H9 (cell line): ENCODE measurements at regions not wholly inside any gene's neighbourhood (a gene's known extent, or its start where the extent isn't known, plus 50 kb on each side); places are given as distances from the start of the nearest gene placed in this dataset.

Source experiments
- DNase-seq: peaks from one replicate; pipeline ENCODE4 v3.0.0-alpha.2; 2017
- H2AFZ ChIP-seq: one replicate; pipeline ENCODE4 v1.6.1; 2013; ENCODE audit warnings: mild to moderate bottlenecking, low read length, control low read depth, moderate library complexity
- H2AK5ac ChIP-seq: 2 replicates; pipeline ENCODE4 v1.6.1; 2013; ENCODE audit warnings: low read length, control low read depth, mixed read lengths; ENCODE audit not compliant: insufficient read length
- H2BK120ac ChIP-seq: one replicate; pipeline ENCODE4 v1.6.1; 2013; ENCODE audit warnings: low read depth, mild to moderate bottlenecking, low read length, control low read depth, inconsistent platforms; ENCODE audit not compliant: poor library complexity, severe bottlenecking
- H2BK12ac ChIP-seq: 2 replicates; pipeline ENCODE4 v1.6.1; 2013; ENCODE audit warnings: low read length, control low read depth, mixed read lengths, low read depth; ENCODE audit not compliant: insufficient read length
- H2BK15ac ChIP-seq: 2 replicates; pipeline ENCODE4 v1.6.1; 2013; ENCODE audit warnings: low read depth, low read length, control low read depth
- H2BK20ac ChIP-seq: one replicate; pipeline ENCODE4 v1.6.1; 2013; ENCODE audit warnings: low read depth, mild to moderate bottlenecking, low read length, control low read depth, inconsistent platforms; ENCODE audit not compliant: poor library complexity, severe bottlenecking
- H2BK5ac ChIP-seq: 2 replicates; pipeline ENCODE4 v1.6.1; 2013; ENCODE audit warnings: low read length, control low read depth, mixed read lengths; ENCODE audit not compliant: insufficient read length
- H3K14ac ChIP-seq: 2 replicates; pipeline ENCODE4 v1.6.1; 2013; ENCODE audit warnings: low read length, control low read depth; ENCODE audit not compliant: insufficient read depth
- H3K18ac ChIP-seq: 2 replicates; pipeline ENCODE4 v1.6.1; 2013; ENCODE audit warnings: low read depth, mild to moderate bottlenecking, mixed read lengths, low read length, control low read depth; ENCODE audit not compliant: insufficient read length
- H3K23ac ChIP-seq: 2 replicates; pipeline ENCODE4 v1.6.1; 2013; ENCODE audit warnings: low read length, control low read depth, mixed read lengths, low read depth; ENCODE audit not compliant: insufficient read length
- H3K23me2 ChIP-seq: 2 replicates; pipeline ENCODE4 v1.6.1; 2013; ENCODE audit warnings: low read depth, mild to moderate bottlenecking, mixed read lengths, low read length, control low read depth; ENCODE audit not compliant: insufficient read length, poor library complexity, severe bottlenecking
- H3K27ac ChIP-seq: 2 replicates; pipeline ENCODE4 v1.5.1; 2013; ENCODE audit warnings: low read length, control low read depth, mixed read lengths, low read depth; ENCODE audit not compliant: insufficient read length
- H3K27me3 ChIP-seq: 2 replicates; pipeline ENCODE4 v1.6.1; 2013; ENCODE audit warnings: low read length, control low read depth, inconsistent platforms; ENCODE audit not compliant: insufficient read depth
- H3K4ac ChIP-seq: 2 replicates; pipeline ENCODE4 v1.6.1; 2013; ENCODE audit warnings: low read depth, mild to moderate bottlenecking, control low read depth, inconsistent platforms, low read length, moderate library complexity
- H3K4me1 ChIP-seq: 2 replicates; pipeline ENCODE4 v1.6.1; 2013; ENCODE audit warnings: low read length, control low read depth, inconsistent platforms; ENCODE audit not compliant: insufficient read depth
- H3K4me2 ChIP-seq: 2 replicates; pipeline ENCODE4 v1.6.1; 2013; ENCODE audit warnings: low read length, control low read depth, mixed read lengths; ENCODE audit not compliant: insufficient read length, insufficient read depth
- H3K56ac ChIP-seq: 2 replicates; pipeline ENCODE4 v1.6.1; 2013; ENCODE audit warnings: low read depth, mild to moderate bottlenecking, mixed read lengths, low read length, control low read depth; ENCODE audit not compliant: insufficient read length
- H3K79me1 ChIP-seq: 2 replicates; pipeline ENCODE4 v1.6.1; 2013; ENCODE audit warnings: low read depth, mild to moderate bottlenecking, moderate library complexity, low read length, control low read depth, inconsistent platforms; ENCODE audit not compliant: insufficient read depth, poor library complexity, severe bottlenecking
- H3K79me2 ChIP-seq: 2 replicates; pipeline ENCODE4 v1.6.1; 2013; ENCODE audit warnings: low read length, control low read depth, inconsistent platforms; ENCODE audit not compliant: insufficient read depth
- H3K9ac ChIP-seq: 2 replicates; pipeline ENCODE4 v1.6.1; 2013; ENCODE audit warnings: low read length, control low read depth, mixed read lengths; ENCODE audit not compliant: insufficient read length; ENCODE audit errors: extremely low read depth
- H3K9me3 ChIP-seq: one replicate; pipeline ENCODE4 v1.6.1; 2013; ENCODE audit warnings: low read depth, low read length, inconsistent platforms; ENCODE audit not compliant: control insufficient read depth
- H3T11ph ChIP-seq: one replicate; pipeline ENCODE4 v1.6.1; 2013; ENCODE audit warnings: mild to moderate bottlenecking, low read length, control low read depth, inconsistent platforms
- H4K20me1 ChIP-seq: one replicate; pipeline ENCODE4 v1.6.1; 2013; ENCODE audit not compliant: control insufficient read depth, insufficient read length, insufficient read depth
- H4K5ac ChIP-seq: 2 replicates; pipeline ENCODE4 v1.6.1; 2013; ENCODE audit warnings: low read depth, mild to moderate bottlenecking, mixed read lengths, low read length, control low read depth; ENCODE audit not compliant: insufficient read length
- H4K8ac ChIP-seq: replicated peaks from 2 replicates; pipeline ENCODE4 v1.6.1; 2013; ENCODE audit warnings: low read length, control low read depth, mixed read lengths, low read depth; ENCODE audit not compliant: insufficient read length
- H4K91ac ChIP-seq: 2 replicates; pipeline ENCODE4 v1.6.1; 2013; ENCODE audit warnings: low read depth, mild to moderate bottlenecking, moderate library complexity, mixed read lengths, low read length, control low read depth; ENCODE audit not compliant: insufficient read length
- H3K27ac Mint-ChIP-seq, 3 experiments: 2 replicates in 2 of 3; 3 replicates in 1 of 3; pipeline ENCODE4 v1.8.0; 2020 to 2021; ENCODE audit warnings: mixed read lengths in 3 of 3, mild to moderate bottlenecking in 1 of 3, moderate library complexity in 1 of 3
- H3K27me3 Mint-ChIP-seq: 2 replicates; pipeline ENCODE4 v1.8.0; 2021; ENCODE audit warnings: low read depth, mild to moderate bottlenecking, moderate library complexity, mixed read lengths
- H3K36me3 Mint-ChIP-seq, 3 experiments: 2 replicates in 2 of 3; 3 replicates in 1 of 3; pipeline ENCODE4 v1.8.0; 2020 to 2021; ENCODE audit warnings: low read depth in 3 of 3, mixed read lengths in 3 of 3; ENCODE audit not compliant: insufficient read depth in 1 of 3
- H3K4me1 Mint-ChIP-seq, 2 experiments: 2 replicates each; pipeline ENCODE4 v1.8.0; 2020; ENCODE audit warnings: mixed read lengths in 2 of 2
- H3K4me3 Mint-ChIP-seq, 2 experiments: 2 replicates in 1 of 2; 3 replicates in 1 of 2; pipeline ENCODE4 v1.8.0; 2020 to 2021; ENCODE audit warnings: mild to moderate bottlenecking in 2 of 2, mixed read lengths in 2 of 2, moderate library complexity in 1 of 2
- H3K9me3 Mint-ChIP-seq, 2 experiments: 2 replicates in 1 of 2; 3 replicates in 1 of 2; pipeline ENCODE4 v1.8.0; 2020; ENCODE audit warnings: mild to moderate bottlenecking in 2 of 2, mixed read lengths in 2 of 2, moderate library complexity in 1 of 2
- CTCF ChIP-seq: fragments of 200-600 bp; sonication (generic); conservative IDR thresholded peaks from 3 replicates; pipeline ENCODE4 v1.8.0; 2021; ENCODE audit warnings: antibody characterized with exemption, mild to moderate bottlenecking
- WGBS: extraction: QIAGEN DNeasy Blood & Tissue Kit; methylation state at CpG from one replicate; pipeline ENCODE4 v1.1.7; 2013; ENCODE audit warnings: missing lambda C conversion rate, low lambda C conversion rate, mixed read lengths; ENCODE audit not compliant: insufficient read length; ENCODE audit errors: extremely low coverage; 5-methylcytosine and 5-hydroxymethylcytosine counted together

GRCh38 chr3:30286007-30286669, 320.3 kb upstream of the TGFBR2 start:
- H3K23me2 ChIP-seq, result no peaks in the 10 kb centered on the region
- no peak overlapping the region for H2BK120ac ChIP-seq
- Mint-ChIP-seq H3K4me1 (peaks cover 20 to 22% of the 10 kb centered on the region in 2 experiments), H3K27me3 (no peaks in the 10 kb centered on the region), H3K36me3 (peaks cover 0 to 6% (median 5%) of the 10 kb centered on the region in 3 experiments; a peak in 5 of 7 replicates), H3K27ac (no peak overlapping the region), H3K9me3 (peaks cover 3 to 4% of the 10 kb centered on the region in 2 experiments; a peak in 3 of 5 replicates), H3K4me3 (no peak overlapping the region)
- WGBS, result no CpG with 5 or more reads among the region's 1 CpG
- TF ChIP-seq CTCF, result no peak
- H4K5ac ChIP-seq, result no peak overlapping the region
- H2AK5ac ChIP-seq, result no peak overlapping the region
- no peak overlapping the region for H2BK20ac ChIP-seq
- H3K56ac ChIP-seq, result no peak overlapping the region
- no peaks in the 10 kb centered on the region for H4K20me1 ChIP-seq
- no peak overlapping the region for H3K4ac ChIP-seq
- no peak overlapping the region for H3K14ac ChIP-seq
- H4K91ac ChIP-seq, result no peak overlapping the region
- H2AFZ ChIP-seq, result no peak overlapping the region
- 0 out of 2 replicates have a peak, but pooled peaks cover 2% of the 10 kb centered on the region for H3K4me1 ChIP-seq
- no peak overlapping the region for H3K18ac ChIP-seq
- H3K23ac ChIP-seq, result no peak overlapping the region
- H2BK12ac ChIP-seq, result no peak overlapping the region
- H3K27ac ChIP-seq, result no peak overlapping the region
- no peak overlapping the region for H3K9ac ChIP-seq
- DNase-seq, result no peak
- H2BK5ac ChIP-seq, result no peak overlapping the region
- H3K9me3 ChIP-seq, result no peaks in the 10 kb centered on the region
- no peaks in the 10 kb centered on the region for H3K27me3 ChIP-seq
- no peak overlapping the region for H3K4me2 ChIP-seq
- no peak overlapping the region for H4K8ac ChIP-seq
- no peaks in the 10 kb centered on the region for H3K79me1 ChIP-seq
- H3T11ph ChIP-seq, result no peak overlapping the region
- H2BK15ac ChIP-seq, result no peak overlapping the region
- H3K79me2 ChIP-seq, result no peaks in the 10 kb centered on the region
